T47D (cell line): ENCODE measurements at regions not wholly inside any gene's neighbourhood (a gene's known extent, or its start where the extent isn't known, plus 50 kb on each side); places are given as distances from the start of the nearest gene placed in this dataset.

Experiments used
- DNase-seq, 2 experiments: peaks; one replicate each; pipeline versions ENCODE4 v3.0.0 to v3.0.0-alpha.2; 2011 to 2012; ENCODE audit warnings: low read depth in 1 of 2, low spot score in 1 of 2
- JUND ChIP-seq: IDR thresholded peaks from 2 replicates; pipeline ENCODE4 v1.6.1; 2012; ENCODE audit warnings: low read depth
- in situ Hi-C: cut with HindIII; loops from 2 replicates; pipeline ENCODE4 v1.10.0; 2016; ENCODE audit warnings: low sequenced_read_pairs, low pct_unique_long_range_greater_than_20kb

- in situ Hi-C loops: no loop called here
- DNase-seq: no peak
- TF ChIP-seq JUND: no peak
These were observed 352.5 kb upstream of the C9orf72 start for GRCh38 chr9:27925815-27926214.

- in situ Hi-C loops: no loop called here
- TF ChIP-seq JUND: no peak
- no peak for DNase-seq
These were observed 356.6 kb upstream of the C9orf72 start for GRCh38 chr9:27929841-27930240.

- no peak for TF ChIP-seq JUND
- DNase-seq: no peak
These were observed 360.1 kb upstream of the C9orf72 start for GRCh38 chr9:27933210-27934025.

GRCh38 chr9:27934471-27934870 lies 361.2 kb upstream of the C9orf72 start:
- in situ Hi-C loops: no loop called here
- no peak for DNase-seq
- no peak for TF ChIP-seq JUND

More at GRCh38 chr9:27933210-27934025, 360.1 kb upstream of the C9orf72 start:
- in situ Hi-C loops: no loop called here

GRCh38 chr9:27939186-27939585 lies 365.9 kb upstream of the C9orf72 start:
- no peak for DNase-seq
- TF ChIP-seq JUND: no peak
- in situ Hi-C loops: no loop called here

DNA sequence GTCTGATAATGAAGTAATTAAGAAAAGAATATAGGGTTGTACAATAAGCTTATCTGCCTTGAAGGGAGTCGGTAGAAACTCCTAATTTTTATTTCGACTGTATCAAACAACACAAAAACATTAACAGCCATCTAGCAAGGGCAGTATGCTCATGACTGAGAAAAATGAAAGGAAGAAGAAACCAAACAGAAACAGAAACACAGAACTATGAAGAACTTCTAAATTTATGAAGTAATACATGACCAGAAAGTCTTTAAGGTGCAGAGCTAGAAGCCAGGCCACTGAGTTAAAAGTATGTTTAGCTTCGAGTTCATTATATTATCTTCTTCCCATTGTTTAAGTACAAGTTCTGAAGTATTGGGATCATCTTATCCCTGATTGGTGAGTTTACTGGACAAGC lies 367.3 kb upstream of the C9orf72 start:
- DNase-seq: no peak
- in situ Hi-C loops: no loop called here
- no peak for TF ChIP-seq JUND

DNA sequence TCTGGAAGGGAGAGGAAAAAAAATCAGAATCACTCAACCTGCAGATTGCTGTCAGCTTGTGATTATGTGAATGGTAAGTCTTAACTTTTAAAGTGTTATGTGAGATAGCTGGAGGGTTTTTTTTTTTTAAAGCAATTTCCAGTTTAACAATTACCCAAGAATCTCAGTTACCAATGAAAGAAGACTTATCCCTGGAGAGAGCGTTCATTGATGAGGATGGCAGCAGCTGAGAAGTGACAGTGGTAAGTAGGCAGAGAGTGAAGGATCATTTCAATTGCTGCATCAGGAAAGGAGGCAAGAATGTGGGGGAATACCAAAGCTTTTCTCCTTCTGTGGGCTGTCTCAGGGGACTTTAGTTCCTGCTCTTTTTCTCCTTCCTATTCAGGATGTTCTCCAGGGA lies 370.2 kb upstream of the C9orf72 start:
- no peak for DNase-seq
- in situ Hi-C loops: no loop called here
- no peak for TF ChIP-seq JUND

- in situ Hi-C loops: no loop called here
- no peak for DNase-seq
- no peak for TF ChIP-seq JUND
These were observed 372.1 kb upstream of the C9orf72 start for GRCh38 chr9:27945386-27945785.

- in situ Hi-C loops: no loop called here
- DNase-seq: no peak
- TF ChIP-seq JUND: no peak
These were observed 377.1 kb upstream of the C9orf72 start for GRCh38 chr9:27950382-27950781.

- TF ChIP-seq JUND: no peak
- in situ Hi-C loops: no loop called here
- no peak for DNase-seq
These were observed 381.6 kb upstream of the C9orf72 start for GRCh38 chr9:27954858-27955257.

GRCh38 chr9:27963836-27964235 lies 390.6 kb upstream of the C9orf72 start:
- no peak for DNase-seq
- in situ Hi-C loops: no loop called here
- no peak for TF ChIP-seq JUND

DNA sequence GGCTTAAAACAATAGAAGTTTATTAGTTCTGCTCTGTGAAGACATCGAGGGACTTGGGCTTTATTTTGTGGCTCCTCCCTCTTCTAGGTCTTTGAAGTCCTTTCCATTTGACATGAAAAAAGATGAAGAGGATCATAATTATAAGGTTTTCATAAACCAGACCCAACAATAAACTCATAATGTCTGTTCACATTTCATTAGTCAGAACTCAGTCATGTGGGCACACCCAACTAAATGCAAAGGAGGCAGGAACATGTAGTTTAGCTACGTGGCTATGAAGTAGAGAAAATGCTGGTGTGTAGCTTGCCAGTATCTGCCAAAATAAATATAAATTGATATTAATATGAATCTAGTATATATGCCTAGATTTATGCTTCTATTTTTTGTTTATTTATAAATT lies 393.9 kb upstream of the C9orf72 start:
- DNase-seq: no peak
- no peak for TF ChIP-seq JUND
- in situ Hi-C loops: no loop called here

- DNase-seq: no peak
- TF ChIP-seq JUND: no peak
- in situ Hi-C loops: no loop called here
These were observed 404.6 kb upstream of the C9orf72 start for GRCh38 chr9:27977931-27978330.

GRCh38 chr9:27985714-27986113 lies 412.4 kb upstream of the C9orf72 start:
- in situ Hi-C loops: no loop called here
- no peak for TF ChIP-seq JUND
- no peak for DNase-seq
